OCI-LY3 (cell line): ENCODE measurements at regions not wholly inside any gene's neighbourhood (a gene's known extent, or its start where the extent isn't known, plus 50 kb on each side); places are given as distances from the start of the nearest gene placed in this dataset.
"Not testable (repeated sequence)": the region's sequence is repeated elsewhere in the genome, so short reads cannot be mapped to it uniquely, and the experiment has no call there.

Experiments used
- CTCF ChIP-seq: fragments of 200-600, 300-600 bp; sonication (generic); IDR thresholded peaks from 2 replicates; pipeline ENCODE4 v1.5.1; 2014; ENCODE audit warnings: antibody characterized with exemption, low read length, low read depth
- EZH2phosphoT487 ChIP-seq: fragments of 200-600 bp; shearing (Covaris generic); IDR thresholded peaks from 2 replicates; pipeline ENCODE4 v1.6.1; 2018; ENCODE audit warnings: antibody characterized with exemption, mixed run types, low read depth

GRCh38 chr9:62684833-62685647 is 1495.2 kb downstream of the SPATA31A7 start:
- not testable (repeated sequence) for TF ChIP-seq CTCF, EZH2phosphoT487
